ENCODE measurements at regions not wholly inside any gene's neighbourhood (a gene's known extent, or its start where the extent isn't known, plus 50 kb on each side); places are given as distances from the start of the nearest gene placed in this dataset.

GRCh38 chr6:91352878-91353277 is 766.0 kb upstream of the MAP3K7 start:
- 65% methylated on average over 4 of the region's 4 CpGs for WGBS
- Histone ChIP-seq H3K4me3 (ENCODE audit: low read length) (no peak overlapping the region), H3K9me3 (ENCODE audit: control insufficient read depth, low read length) (no peaks in the 10 kb centered on the region), H3K27ac (ENCODE audit: low read length) (no peak overlapping the region), H3K27me3 (ENCODE audit: control insufficient read depth, insufficient read depth) (no peaks in the 10 kb centered on the region), H3K4me1 (ENCODE audit: control insufficient read depth, insufficient read depth, low read length) (no peaks in the 10 kb centered on the region)
- ATAC-seq = no peak
- no peak for DNase-seq
- intact Hi-C loops (cut with DNase I) = no loop called here

- intact Hi-C loops (cut with DNase I) = no loop called here
- WGBS = 91% methylated on average over 3 of the region's 3 CpGs
These were observed 765.4 kb upstream of the MAP3K7 start for GRCh38 chr6:91352321-91352720.

GRCh38 chr6:91350146-91350908 is 763.5 kb upstream of the MAP3K7 start:
- intact Hi-C loops (cut with DNase I) = no loop called here
- Histone ChIP-seq H3K4me1 (ENCODE audit: control insufficient read depth, insufficient read depth, low read length) (no peaks in the 10 kb centered on the region), H3K27me3 (ENCODE audit: control insufficient read depth, insufficient read depth) (no peaks in the 10 kb centered on the region), H3K4me3 (ENCODE audit: low read length) (no peak overlapping the region), H3K27ac (ENCODE audit: low read length) (no peak overlapping the region), H3K9me3 (ENCODE audit: control insufficient read depth, low read length) (no peaks in the 10 kb centered on the region)
- no peak for ATAC-seq
- no peak for DNase-seq

More at GRCh38 chr6:91352321-91352720, 765.4 kb upstream of the MAP3K7 start:
- no peaks in the 10 kb centered on the region for H3K27me3 ChIP-seq (ENCODE audit: control insufficient read depth, insufficient read depth)
- no peak for DNase-seq
- H3K4me3 ChIP-seq (ENCODE audit: low read length) = no peak overlapping the region
- H3K27ac ChIP-seq (ENCODE audit: low read length) = no peak overlapping the region
- H3K4me1 ChIP-seq (ENCODE audit: control insufficient read depth, insufficient read depth, low read length) = no peaks in the 10 kb centered on the region
- no peak for ATAC-seq
- no peaks in the 10 kb centered on the region for H3K9me3 ChIP-seq (ENCODE audit: control insufficient read depth, low read length)

GRCh38 chr6:91341473-91341872 is 754.6 kb upstream of the MAP3K7 start:
- H3K4me3 ChIP-seq (ENCODE audit: low read length) = no peak overlapping the region
- H3K27me3 ChIP-seq (ENCODE audit: control insufficient read depth, insufficient read depth) = no peaks in the 10 kb centered on the region
- H3K27ac ChIP-seq (ENCODE audit: low read length) = no peak overlapping the region
- WGBS = 45% methylated on average over 3 of the region's 3 CpGs
- DNase-seq = no peak
- no peaks in the 10 kb centered on the region for H3K9me3 ChIP-seq (ENCODE audit: control insufficient read depth, low read length)
- ATAC-seq = no peak
- intact Hi-C loops (cut with DNase I) = no loop called here
- no peaks in the 10 kb centered on the region for H3K4me1 ChIP-seq (ENCODE audit: control insufficient read depth, insufficient read depth, low read length)

- no peak for ATAC-seq
- H3K4me3 ChIP-seq (ENCODE audit: low read length) = no peak overlapping the region
- DNase-seq = no peak
- WGBS = 57% methylated on average over 3 of the region's 3 CpGs
- no peaks in the 10 kb centered on the region for H3K4me1 ChIP-seq (ENCODE audit: control insufficient read depth, insufficient read depth, low read length)
- H3K27ac ChIP-seq (ENCODE audit: low read length) = no peak overlapping the region
- intact Hi-C loops (cut with DNase I) = no loop called here
- no peaks in the 10 kb centered on the region for H3K27me3 ChIP-seq (ENCODE audit: control insufficient read depth, insufficient read depth)
- H3K9me3 ChIP-seq (ENCODE audit: control insufficient read depth, low read length) = no peaks in the 10 kb centered on the region
These were observed 754.1 kb upstream of the MAP3K7 start for GRCh38 chr6:91340896-91341395.

GRCh38 chr6:91337967-91338366 is 751.1 kb upstream of the MAP3K7 start:
- no peaks in the 10 kb centered on the region for H3K27me3 ChIP-seq (ENCODE audit: control insufficient read depth, insufficient read depth)
- intact Hi-C loops (cut with DNase I) = no loop called here
- H3K4me1 ChIP-seq (ENCODE audit: control insufficient read depth, insufficient read depth, low read length) = no peaks in the 10 kb centered on the region
- ATAC-seq (no peak), DNase-seq (no peak)
- H3K4me3 ChIP-seq (ENCODE audit: low read length) = no peak overlapping the region
- no peak overlapping the region for H3K27ac ChIP-seq (ENCODE audit: low read length)
- 90% methylated on average over 4 of the region's 4 CpGs for WGBS
- no peaks in the 10 kb centered on the region for H3K9me3 ChIP-seq (ENCODE audit: control insufficient read depth, low read length)

- H3K9me3 ChIP-seq (ENCODE audit: control insufficient read depth, low read length) = no peaks in the 10 kb centered on the region
- H3K4me3 ChIP-seq (ENCODE audit: low read length) = no peak overlapping the region
- intact Hi-C loops (cut with DNase I) = no loop called here
- 63% methylated on average over 1 of the region's 1 CpG for WGBS
- H3K27me3 ChIP-seq (ENCODE audit: control insufficient read depth, insufficient read depth) = no peaks in the 10 kb centered on the region
- no peak for DNase-seq
- H3K4me1 ChIP-seq (ENCODE audit: control insufficient read depth, insufficient read depth, low read length) = no peaks in the 10 kb centered on the region
- ATAC-seq = no peak
- no peak overlapping the region for H3K27ac ChIP-seq (ENCODE audit: low read length)
These were observed 744.0 kb upstream of the MAP3K7 start for GRCh38 chr6:91330896-91331295.

GRCh38 chr6:91328241-91328640 is 741.4 kb upstream of the MAP3K7 start:
- WGBS = 88% methylated on average over 3 of the region's 3 CpGs

GRCh38 chr6:91324711-91325110 is 737.8 kb upstream of the MAP3K7 start:
- intact Hi-C loops (cut with DNase I) = no loop called here
- WGBS = 77% methylated on average over 2 of the region's 2 CpGs
- H3K4me1 ChIP-seq (ENCODE audit: control insufficient read depth, insufficient read depth, low read length) = no peaks in the 10 kb centered on the region
- no peaks in the 10 kb centered on the region for H3K27me3 ChIP-seq (ENCODE audit: control insufficient read depth, insufficient read depth)
- H3K9me3 ChIP-seq (ENCODE audit: control insufficient read depth, low read length) = no peaks in the 10 kb centered on the region
- ATAC-seq (no peak), DNase-seq (no peak)
- H3K4me3 ChIP-seq (ENCODE audit: low read length) = no peak overlapping the region
- H3K27ac ChIP-seq (ENCODE audit: low read length) = no peak overlapping the region

More at GRCh38 chr6:91328241-91328640, 741.4 kb upstream of the MAP3K7 start:
- ATAC-seq = no peak
- no peak for DNase-seq
- intact Hi-C loops (cut with DNase I) = no loop called here
- Histone ChIP-seq H3K4me1 (ENCODE audit: control insufficient read depth, insufficient read depth, low read length) (no peaks in the 10 kb centered on the region), H3K9me3 (ENCODE audit: control insufficient read depth, low read length) (no peaks in the 10 kb centered on the region), H3K27ac (ENCODE audit: low read length) (no peak overlapping the region), H3K4me3 (ENCODE audit: low read length) (no peak overlapping the region), H3K27me3 (ENCODE audit: control insufficient read depth, insufficient read depth) (no peaks in the 10 kb centered on the region)

GRCh38 chr6:91317984-91318383 is 731.1 kb upstream of the MAP3K7 start:
- no peaks in the 10 kb centered on the region for H3K27me3 ChIP-seq (ENCODE audit: control insufficient read depth, insufficient read depth)
- ATAC-seq = no peak
- no peak for DNase-seq
- H3K27ac ChIP-seq (ENCODE audit: low read length) = no peak overlapping the region
- H3K9me3 ChIP-seq (ENCODE audit: control insufficient read depth, low read length) = no peaks in the 10 kb centered on the region
- no peaks in the 10 kb centered on the region for H3K4me1 ChIP-seq (ENCODE audit: control insufficient read depth, insufficient read depth, low read length)
- intact Hi-C loops (cut with DNase I) = no loop called here
- no peak overlapping the region for H3K4me3 ChIP-seq (ENCODE audit: low read length)

- no peak for DNase-seq
- Histone ChIP-seq H3K4me3 (ENCODE audit: low read length) (no peak overlapping the region), H3K9me3 (ENCODE audit: control insufficient read depth, low read length) (no peaks in the 10 kb centered on the region), H3K27me3 (ENCODE audit: control insufficient read depth, insufficient read depth) (no peaks in the 10 kb centered on the region), H3K4me1 (ENCODE audit: control insufficient read depth, insufficient read depth, low read length) (no peaks in the 10 kb centered on the region), H3K27ac (ENCODE audit: low read length) (no peak overlapping the region)
- WGBS = 70% methylated on average over 2 of the region's 2 CpGs
- no peak for ATAC-seq
- intact Hi-C loops (cut with DNase I) = no loop called here
These were observed 730.5 kb upstream of the MAP3K7 start for GRCh38 chr6:91317247-91317835.
